SU-DHL-6 (cell line): ENCODE measurements at regions not wholly inside any gene's neighbourhood (a gene's known extent, or its start where the extent isn't known, plus 50 kb on each side); places are given as distances from the start of the nearest gene placed in this dataset.

Source experiments
- H2AFZ ChIP-seq: fragments of 200-600 bp; sonication (generic); 2 replicates; pipeline ENCODE4 v1.6.1; 2014; ENCODE audit warnings: low read depth, mild to moderate bottlenecking, moderate library complexity, mixed read lengths, antibody characterized with exemption, low read length; ENCODE audit not compliant: severe bottlenecking
- H3F3A ChIP-seq: fragments of 200-600 bp; shearing (Covaris generic); 2 replicates; pipeline ENCODE4 v1.6.0; 2016; ENCODE audit warnings: antibody characterized with exemption, mild to moderate bottlenecking; ENCODE audit not compliant: insufficient read depth
- H3K27ac ChIP-seq: fragments of 200-600 bp; sonication (generic); 2 replicates; pipeline ENCODE4 v1.5.1; 2016; ENCODE audit warnings: low read depth, mild to moderate bottlenecking, low read length, moderate library complexity, mixed read lengths
- H3K27me3 ChIP-seq: fragments of 200-600 bp; sonication (generic), shearing (Covaris generic); 2 replicates; pipeline ENCODE4 v1.6.0; 2014; ENCODE audit warnings: mild to moderate bottlenecking, low read length
- H3K36me3 ChIP-seq: fragments of 200-600 bp; sonication (generic); 2 replicates; pipeline ENCODE4 v1.6.1; 2014; ENCODE audit warnings: mild to moderate bottlenecking, low read length, mixed read lengths
- H3K4me2 ChIP-seq: fragments of 300-600, 200-600 bp; shearing (Covaris generic), sonication (generic); 2 replicates; pipeline ENCODE4 v1.6.0; 2014; ENCODE audit warnings: low read length, low read depth, mild to moderate bottlenecking; ENCODE audit not compliant: poor library complexity, severe bottlenecking
- H3K4me3 ChIP-seq: fragments of 200-600 bp; sonication (generic); 2 replicates; pipeline ENCODE4 v1.5.1; 2014; ENCODE audit warnings: antibody characterized with exemption, low read length, mild to moderate bottlenecking, mixed read lengths; ENCODE audit not compliant: insufficient read depth, poor library complexity, severe bottlenecking
- H3K79me2 ChIP-seq: fragments of 200-600 bp; sonication (generic); 2 replicates; pipeline ENCODE4 v1.6.1; 2014; ENCODE audit warnings: mild to moderate bottlenecking, low read length, moderate library complexity; ENCODE audit not compliant: insufficient read depth
- H3K9ac ChIP-seq: fragments of 200-600 bp; sonication (generic); 2 replicates; pipeline ENCODE4 v1.7.0; 2014; ENCODE audit warnings: mild to moderate bottlenecking, low read length
- H3K9me2 ChIP-seq: fragments of 200-600 bp; sonication (generic); replicated peaks from 2 replicates; pipeline ENCODE4 v1.6.1; 2014; ENCODE audit warnings: low read length; ENCODE audit not compliant: insufficient read depth
- H3K9me3 ChIP-seq: fragments of 200-600 bp; sonication (generic); 2 replicates; pipeline ENCODE4 v1.6.1; 2014; ENCODE audit warnings: low read length, mixed read lengths; ENCODE audit not compliant: insufficient read depth
- H4K20me1 ChIP-seq: fragments of 200-600 bp; sonication (generic); 2 replicates; pipeline ENCODE4 v1.6.1; 2014; ENCODE audit warnings: low read depth, mild to moderate bottlenecking, antibody characterized with exemption, low read length, moderate library complexity, mixed read lengths
- CTCF ChIP-seq: fragments of 200-600 bp; sonication (generic); IDR thresholded peaks from one replicate; pipeline ENCODE4 v1.5.1; 2017; ENCODE audit warnings: antibody characterized with exemption, mild to moderate bottlenecking, low read length, moderate library complexity; ENCODE audit not compliant: insufficient read depth, poor library complexity, severe bottlenecking
- EZH2phosphoT487 ChIP-seq: fragments of 200-600 bp; sonication (generic), shearing (Covaris generic); conservative IDR thresholded peaks from 2 replicates; pipeline ENCODE4 v1.6.1; 2018; ENCODE audit warnings: mild to moderate bottlenecking, antibody characterized with exemption, low read length, moderate library complexity, mixed read lengths

- H4K20me1 ChIP-seq, result no peaks in the 10 kb centered on the region
- H3K27ac ChIP-seq, result no peak overlapping the region
- no peaks in the 10 kb centered on the region for H3K79me2 ChIP-seq
- H3K27me3 ChIP-seq, result no peaks in the 10 kb centered on the region
- TF ChIP-seq EZH2phosphoT487 (no peak), CTCF (no peak)
- no peaks in the 10 kb centered on the region for H3K9me2 ChIP-seq
- H2AFZ ChIP-seq, result no peak overlapping the region
- no peak overlapping the region for H3K9ac ChIP-seq
- H3F3A ChIP-seq, result no peaks in the 10 kb centered on the region
- H3K36me3 ChIP-seq, result no peaks in the 10 kb centered on the region
- H3K4me2 ChIP-seq, result no peak overlapping the region
- H3K4me3 ChIP-seq, result no peak overlapping the region
- H3K9me3 ChIP-seq, result no peaks in the 10 kb centered on the region
Observed at GRCh38 chr9:106657926-106658325, 205.0 kb upstream of the ZNF462 start.

- H3K4me2 ChIP-seq, result no peak overlapping the region
- no peak overlapping the region for H3K4me3 ChIP-seq
- H3K79me2 ChIP-seq, result no peaks in the 10 kb centered on the region
- H3K9me2 ChIP-seq, result no peaks in the 10 kb centered on the region
- H3K27me3 ChIP-seq, result no peaks in the 10 kb centered on the region
- H2AFZ ChIP-seq, result no peak overlapping the region
- H4K20me1 ChIP-seq, result no peaks in the 10 kb centered on the region
- H3K9me3 ChIP-seq, result no peaks in the 10 kb centered on the region
- H3K9ac ChIP-seq, result no peak overlapping the region
- H3K36me3 ChIP-seq, result no peaks in the 10 kb centered on the region
- no peaks in the 10 kb centered on the region for H3F3A ChIP-seq
- no peak for TF ChIP-seq CTCF
- no peak for TF ChIP-seq EZH2phosphoT487
- no peak overlapping the region for H3K27ac ChIP-seq
Observed at GRCh38 chr9:106668534-106668933, 194.4 kb upstream of the ZNF462 start.

- H3K9me2 ChIP-seq, result no peaks in the 10 kb centered on the region
- H4K20me1 ChIP-seq, result no peaks in the 10 kb centered on the region
- no peak overlapping the region for H3K4me3 ChIP-seq
- no peak for TF ChIP-seq EZH2phosphoT487
- TF ChIP-seq CTCF, result no peak
- no peaks in the 10 kb centered on the region for H3K36me3 ChIP-seq
- no peaks in the 10 kb centered on the region for H3K79me2 ChIP-seq
- no peak overlapping the region for H3K27ac ChIP-seq
- no peak overlapping the region for H3K4me2 ChIP-seq
- H3K9ac ChIP-seq, result no peak overlapping the region
- no peaks in the 10 kb centered on the region for H3F3A ChIP-seq
- H3K27me3 ChIP-seq, result no peaks in the 10 kb centered on the region
- no peaks in the 10 kb centered on the region for H3K9me3 ChIP-seq
- H2AFZ ChIP-seq, result no peak overlapping the region
Observed at GRCh38 chr9:106669835-106670234, 193.1 kb upstream of the ZNF462 start.

- no peak overlapping the region for H3K27ac ChIP-seq
- no peak overlapping the region for H3K9ac ChIP-seq
- H3K9me3 ChIP-seq, result no peaks in the 10 kb centered on the region
- H3K4me3 ChIP-seq, result no peak overlapping the region
- TF ChIP-seq CTCF (no peak), EZH2phosphoT487 (no peak)
- no peaks in the 10 kb centered on the region for H3K36me3 ChIP-seq
- no peaks in the 10 kb centered on the region for H4K20me1 ChIP-seq
- H3K4me2 ChIP-seq, result no peak overlapping the region
- H3F3A ChIP-seq, result no peaks in the 10 kb centered on the region
- no peaks in the 10 kb centered on the region for H3K79me2 ChIP-seq
- H2AFZ ChIP-seq, result no peak overlapping the region
- no peaks in the 10 kb centered on the region for H3K9me2 ChIP-seq
- no peaks in the 10 kb centered on the region for H3K27me3 ChIP-seq
Observed at GRCh38 chr9:106670418-106670817, 192.5 kb upstream of the ZNF462 start.
